Muscle of back (tissue), 3 donors: ENCODE measurements at regions not wholly inside any gene's neighbourhood (a gene's known extent, or its start where the extent isn't known, plus 50 kb on each side); places are given as distances from the start of the nearest gene placed in this dataset.
"Not testable (repeated sequence)": the region's sequence is repeated elsewhere in the genome, so short reads cannot be mapped to it uniquely, and the experiment has no call there.

Source experiments
- DNase-seq, 3 donors: peaks; one replicate each; pipeline versions ENCODE4 v3.0.0 to v3.0.0-alpha.2; 2013

DNA sequence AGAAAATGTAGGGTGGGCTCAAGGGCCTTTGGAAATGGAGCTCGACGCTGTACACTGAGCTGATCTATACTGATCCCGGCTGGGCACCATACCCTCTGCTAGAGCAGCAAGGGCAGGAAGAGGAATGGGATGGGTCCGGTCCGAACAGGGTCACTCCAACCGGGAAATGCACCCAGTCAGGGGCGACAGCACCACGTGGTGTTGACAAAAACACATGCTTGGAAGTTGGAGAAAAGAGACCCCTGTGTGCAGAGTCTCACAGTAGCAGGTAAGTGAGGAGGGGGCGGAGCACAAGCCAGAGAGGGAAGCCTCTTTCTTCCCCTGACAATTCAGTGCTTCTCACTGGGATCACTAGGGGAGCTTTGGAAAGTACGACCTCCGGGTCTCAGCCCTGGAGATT, 84.1 kb upstream of the ASB18 start:
- no peak for DNase-seq

DNA sequence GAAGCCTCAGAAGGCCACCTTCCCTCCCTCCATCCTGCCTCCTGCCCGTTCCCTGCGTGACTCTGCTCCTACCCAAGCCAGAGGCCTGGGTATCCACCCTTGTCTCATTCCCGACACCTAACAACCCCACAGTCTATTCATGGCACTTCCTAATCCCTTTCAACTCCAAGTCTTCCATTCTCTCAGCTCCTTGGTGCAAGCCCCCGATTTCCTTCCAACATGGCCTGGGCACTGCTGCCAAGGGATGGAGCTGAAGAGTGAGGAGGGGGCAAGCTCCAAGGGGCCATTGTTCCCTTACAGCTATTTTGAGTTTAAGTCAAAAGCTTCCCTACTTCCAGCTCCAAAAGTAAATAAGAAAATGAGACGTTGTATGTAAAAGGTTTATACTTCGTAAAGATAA, 84.8 kb upstream of the ASB18 start:
- DNase-seq, result no peak

DNA sequence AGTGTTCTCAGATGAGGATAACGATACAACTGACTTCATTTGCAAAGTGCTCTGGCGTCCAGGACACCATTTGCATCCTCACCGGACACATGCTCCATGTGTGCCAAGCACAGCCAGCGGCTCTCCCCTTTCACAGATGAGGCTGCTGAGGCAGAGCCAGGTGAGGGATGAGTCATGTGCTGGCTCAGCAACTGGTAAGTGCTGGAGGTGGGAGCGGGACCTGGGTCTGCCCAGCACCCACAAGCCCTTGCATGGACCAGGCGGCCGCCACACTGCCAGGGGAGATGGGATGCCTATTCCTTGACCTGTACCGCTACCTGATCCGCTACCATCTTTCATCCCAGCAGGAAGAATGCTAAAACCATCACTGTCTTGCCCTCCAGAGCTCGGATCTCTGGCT, 86.2 kb upstream of the ASB18 start:
- no peak for DNase-seq

DNA sequence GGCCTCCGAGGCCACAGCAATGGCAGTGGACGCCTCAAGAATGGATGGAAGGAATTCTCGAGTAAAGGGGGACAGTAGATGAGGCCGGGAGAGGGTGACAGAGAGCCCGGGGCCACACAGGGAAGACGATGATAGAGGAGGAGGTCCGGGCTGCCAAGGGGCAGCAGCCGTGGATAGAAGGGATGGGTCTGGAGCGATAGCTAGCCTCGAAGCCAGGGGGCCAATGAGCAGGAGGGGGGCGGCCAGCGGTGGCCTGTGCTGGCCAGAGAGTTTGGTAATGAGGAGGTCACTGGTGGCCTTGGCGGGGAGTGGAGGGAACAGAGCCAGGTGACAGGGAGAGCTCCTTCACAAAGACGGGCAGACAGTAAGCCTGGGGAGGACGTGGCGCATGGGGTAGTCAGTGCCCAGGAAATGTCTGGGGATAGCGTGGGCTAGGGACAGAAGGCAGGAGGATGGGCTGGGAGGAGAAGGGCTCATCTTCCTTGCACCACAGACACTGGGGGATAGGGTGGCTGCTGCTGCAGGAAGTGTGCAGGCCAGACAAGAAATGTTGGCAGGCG, 87.8 kb upstream of the ASB18 start:
- no peak for DNase-seq

DNA sequence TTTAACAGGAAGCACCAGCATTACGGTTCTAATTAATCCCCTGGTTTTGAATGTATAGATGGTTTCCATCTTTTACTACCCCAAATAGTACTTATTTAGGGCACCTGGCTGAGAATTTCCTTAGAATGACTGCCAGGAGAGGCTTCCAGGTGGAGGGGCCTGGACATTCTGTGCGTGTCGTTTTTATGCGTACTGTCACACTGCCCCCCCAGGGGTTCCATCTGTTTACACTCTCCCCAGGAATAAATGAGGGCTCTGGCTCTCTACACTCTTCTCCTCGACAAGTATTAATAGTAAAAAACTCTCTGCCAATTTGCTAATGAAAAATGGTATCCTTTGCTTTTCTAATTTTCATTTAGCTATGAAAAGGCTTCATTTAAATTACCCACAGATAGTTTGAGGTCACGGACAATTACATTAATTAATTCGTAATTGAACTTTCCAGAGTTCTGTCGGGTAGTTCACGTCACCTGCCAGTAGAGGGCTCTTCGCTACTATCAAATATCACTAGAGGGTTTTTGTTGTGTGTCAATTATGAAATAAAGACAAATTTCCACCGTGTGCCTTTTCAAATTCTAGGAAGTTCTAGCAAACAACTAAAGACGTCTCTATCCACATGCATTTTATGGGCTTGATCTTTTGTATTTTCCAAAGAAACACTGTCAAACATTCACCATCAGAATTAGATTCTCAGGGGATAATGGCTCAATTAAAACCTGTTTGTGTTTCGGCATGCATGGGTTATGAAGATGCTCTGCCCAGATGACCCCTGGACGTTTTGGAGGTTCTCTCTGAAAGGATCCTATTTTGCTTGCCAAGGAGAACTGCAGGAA, 88.8 kb upstream of the ASB18 start:
- DNase-seq, result peak; percentile 24 to 52 (median 30)

DNA sequence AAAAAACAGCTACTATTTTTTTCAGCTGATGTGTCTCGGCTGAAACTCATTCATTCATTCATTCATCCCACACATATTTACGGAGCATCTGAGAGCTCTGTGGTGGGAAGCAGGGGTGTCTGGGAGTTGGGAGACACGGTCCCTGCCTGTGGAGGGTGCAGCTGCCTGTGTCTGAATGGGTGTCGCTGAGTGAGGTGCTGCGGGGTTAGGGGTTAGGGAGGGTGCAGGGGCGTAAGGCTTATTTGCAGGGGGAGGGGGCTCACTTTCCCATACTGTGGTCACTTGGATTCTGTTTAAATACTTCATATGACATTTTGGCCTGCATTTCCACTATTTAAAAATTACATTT, 89.4 kb upstream of the ASB18 start:
- DNase-seq, result no peak

DNA sequence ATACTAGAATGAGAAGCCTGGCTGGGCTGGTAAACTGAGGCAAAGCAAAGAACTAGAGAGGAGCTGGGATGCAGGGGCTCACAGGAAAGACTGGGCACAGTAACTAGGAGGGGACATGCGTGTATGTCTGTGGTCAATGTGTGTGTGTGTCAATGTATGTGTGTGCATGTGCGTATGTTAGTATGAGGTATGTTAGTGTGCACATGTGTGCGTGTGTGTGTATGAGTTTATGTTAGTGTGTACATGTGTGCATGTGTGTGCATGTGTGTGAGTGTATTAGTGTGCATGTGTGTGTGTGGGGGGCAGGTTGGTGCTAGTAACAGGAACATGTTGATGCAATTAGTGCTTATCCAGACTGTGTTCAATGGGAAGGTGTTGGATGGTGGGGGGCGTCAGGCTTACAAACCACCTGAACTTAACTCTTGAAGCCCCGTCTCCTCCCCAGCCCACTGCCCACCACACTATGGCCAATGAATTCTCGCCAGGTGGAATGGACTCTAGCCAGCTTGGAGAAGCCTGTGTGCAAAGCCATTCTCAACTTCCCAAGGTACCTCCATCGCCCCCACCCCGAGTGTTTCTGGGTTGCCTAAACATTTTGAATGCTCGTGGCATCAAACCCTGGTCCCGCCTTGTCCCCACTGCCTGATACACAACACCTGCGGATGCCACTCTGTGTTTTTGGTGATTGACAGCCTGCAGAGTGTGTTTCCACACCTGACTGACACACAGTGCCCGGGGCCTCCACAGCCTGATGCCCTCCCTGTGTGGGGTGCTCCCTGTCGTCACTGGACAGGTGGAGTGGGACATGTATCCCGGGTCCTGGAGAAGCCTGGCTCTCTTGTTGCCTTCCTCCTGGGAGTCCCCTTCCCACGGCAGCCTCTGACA, 90.1 kb upstream of the ASB18 start:
- DNase-seq, result no peak

DNA sequence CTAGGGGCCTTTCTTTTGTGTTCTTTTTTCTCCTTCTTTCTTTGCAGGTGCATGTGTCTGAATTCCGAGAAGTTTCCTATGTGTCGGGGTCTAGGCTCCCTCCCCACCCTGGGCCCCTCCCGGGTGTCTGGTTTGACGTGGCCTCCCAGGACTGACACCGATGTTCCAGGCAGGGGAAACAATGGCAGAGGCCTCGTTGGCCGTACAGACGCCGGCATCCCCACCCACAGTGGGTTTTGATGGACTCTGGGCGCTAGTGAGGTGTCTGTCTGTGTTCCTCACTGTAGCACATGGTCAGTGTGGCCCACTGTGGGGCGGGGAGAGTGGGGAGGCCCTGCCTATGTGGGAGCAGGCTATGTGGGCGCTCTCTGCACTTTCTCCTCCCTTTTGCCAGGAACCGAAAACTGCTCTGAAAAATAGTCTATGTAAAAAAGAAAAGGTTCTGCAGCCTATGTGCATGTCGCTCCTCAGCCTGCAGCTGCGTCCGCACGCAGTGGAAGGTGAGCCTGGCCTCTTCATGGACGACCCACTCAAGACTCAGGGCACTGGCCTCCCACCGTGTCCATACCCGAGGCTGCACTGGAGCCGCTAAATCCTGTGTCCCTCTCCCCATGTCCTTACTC, 90.9 kb upstream of the ASB18 start:
- DNase-seq, result no peak

DNA sequence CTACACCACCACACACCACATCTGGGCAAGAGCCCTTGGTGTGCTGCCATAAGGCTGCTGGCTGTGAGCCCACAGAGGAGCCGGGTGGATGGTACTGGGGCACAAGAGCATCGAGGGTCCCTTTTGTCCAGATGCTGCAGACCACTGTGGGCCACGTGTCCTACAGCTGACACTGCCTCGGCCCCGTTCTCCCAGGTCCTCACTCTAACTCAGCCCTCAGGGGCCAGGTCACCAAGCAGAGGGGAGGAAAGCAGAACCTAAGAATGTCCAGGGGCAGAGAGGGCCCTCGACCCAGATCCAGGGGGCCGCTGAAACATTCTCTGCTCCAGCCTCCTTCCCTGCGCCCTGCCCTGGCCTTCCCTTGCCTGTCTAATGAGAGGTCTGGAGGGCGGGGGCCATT, 91.7 kb upstream of the ASB18 start:
- DNase-seq, result no peak

DNA sequence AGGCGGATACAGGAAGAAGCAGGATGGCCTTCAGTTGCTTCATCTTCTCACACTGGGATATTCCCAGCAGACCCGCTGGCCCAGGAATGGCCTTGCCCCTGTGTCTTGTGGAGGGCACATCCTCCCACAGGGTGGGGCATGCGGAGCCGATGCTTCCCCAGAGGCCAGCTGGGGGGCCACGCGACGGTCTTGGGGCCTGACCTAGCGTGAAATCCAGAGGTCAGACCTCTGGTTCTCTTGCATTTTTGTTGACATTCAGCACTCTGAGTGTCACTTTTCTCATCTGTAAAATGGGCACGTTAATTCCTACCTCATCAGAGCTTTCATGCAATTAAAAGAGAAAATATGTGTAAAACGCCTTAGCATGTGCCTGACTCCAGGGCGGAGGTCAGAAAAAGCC, 92.1 kb upstream of the ASB18 start:
- DNase-seq, result not testable (repeated sequence)

DNA sequence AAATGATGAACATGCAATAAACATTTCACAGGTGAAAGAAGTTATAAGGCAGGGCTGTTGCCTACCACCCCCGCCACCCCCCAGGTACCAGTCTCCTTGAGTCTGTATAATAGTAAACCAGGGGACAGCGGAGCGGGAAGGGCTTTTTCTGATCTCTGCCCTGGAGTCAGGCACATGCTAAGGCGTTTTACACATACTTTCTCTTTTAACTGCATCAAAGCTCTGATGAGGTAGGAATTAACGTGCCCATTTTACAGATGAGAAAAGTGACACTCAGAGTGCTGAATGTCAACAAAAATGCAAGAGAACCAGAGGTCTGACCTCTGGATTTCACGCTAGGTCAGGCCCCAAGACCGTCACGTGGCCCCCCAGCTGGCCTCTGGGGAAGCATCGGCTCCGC, 94.3 kb upstream of the ASB18 start:
- DNase-seq, result not testable (repeated sequence)

DNA sequence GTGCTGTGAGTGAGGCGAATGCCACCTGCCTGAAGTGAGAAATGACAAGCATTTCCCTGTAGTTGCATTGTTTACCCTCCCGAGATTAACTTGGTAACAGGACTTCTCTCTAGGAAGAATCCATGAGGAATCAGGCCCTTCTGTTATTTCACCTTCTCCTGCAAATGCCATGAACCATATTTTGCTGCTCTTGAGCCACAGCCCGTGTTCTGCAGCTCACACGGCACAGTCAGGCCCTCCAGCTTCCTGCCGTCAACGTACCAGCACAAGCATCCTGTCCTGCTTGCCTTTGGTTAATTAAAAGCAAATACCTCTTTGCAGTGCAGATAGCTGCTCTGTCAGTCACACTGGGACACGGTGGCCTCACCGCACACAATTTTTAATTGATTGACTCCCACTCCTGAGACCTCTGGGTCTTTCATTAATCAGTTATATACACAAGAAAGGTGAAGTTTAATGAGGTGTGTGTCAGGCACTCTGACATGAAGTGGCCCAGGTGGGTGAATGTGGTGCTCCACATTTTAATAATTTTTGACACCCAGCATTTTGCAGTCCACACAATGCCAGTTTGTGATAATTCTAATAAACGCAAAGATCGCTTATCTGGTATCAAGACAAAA, 95.3 kb upstream of the ASB18 start:
- no peak for DNase-seq

DNA sequence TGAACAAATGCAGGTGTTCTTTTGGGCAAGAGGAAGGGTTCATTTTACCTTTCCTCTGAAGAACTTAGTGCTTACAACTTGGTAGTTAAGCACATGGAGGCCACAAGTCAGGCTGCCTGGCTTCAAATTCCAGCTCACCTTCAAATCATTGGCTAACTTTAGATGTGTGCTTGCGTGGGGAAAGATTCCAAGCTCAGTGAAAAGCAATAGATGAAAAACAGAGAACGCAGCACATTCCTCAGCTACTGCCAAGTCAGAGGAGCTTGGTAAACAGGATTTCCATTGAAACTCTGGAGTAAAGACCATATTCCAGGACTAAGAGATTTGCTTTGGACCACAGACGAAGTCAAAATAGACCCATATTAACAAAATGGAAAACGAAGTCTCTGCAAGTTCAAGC, 96.3 kb upstream of the ASB18 start:
- no peak for DNase-seq

DNA sequence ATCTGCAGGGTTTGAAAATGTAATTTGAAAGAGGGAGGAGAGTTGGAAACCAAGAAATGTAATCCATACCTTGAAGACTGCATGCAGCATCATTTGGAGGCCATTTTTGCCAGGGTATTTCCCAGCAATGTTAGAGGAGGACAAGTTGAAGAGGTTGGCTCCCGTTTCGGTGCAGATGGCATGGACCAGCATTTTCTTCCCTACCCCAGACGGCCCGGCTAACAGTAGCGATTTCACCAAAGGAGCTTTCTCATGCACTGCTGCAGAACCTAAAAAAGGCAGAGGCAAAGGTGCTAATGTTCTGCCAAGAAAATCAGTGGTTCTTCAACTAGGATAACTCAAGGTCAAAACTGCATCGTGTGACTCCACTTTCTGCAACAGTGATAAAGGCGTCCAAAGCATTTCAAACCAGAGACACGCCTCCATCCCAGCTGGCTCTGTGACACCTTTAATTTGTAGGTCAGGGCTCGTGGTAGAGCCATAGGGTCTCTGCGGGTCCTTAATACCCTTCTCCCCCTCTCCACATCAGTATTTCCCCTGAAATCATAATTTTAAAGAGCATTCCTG, 99.6 kb upstream of the ASB18 start:
- no peak for DNase-seq

DNA sequence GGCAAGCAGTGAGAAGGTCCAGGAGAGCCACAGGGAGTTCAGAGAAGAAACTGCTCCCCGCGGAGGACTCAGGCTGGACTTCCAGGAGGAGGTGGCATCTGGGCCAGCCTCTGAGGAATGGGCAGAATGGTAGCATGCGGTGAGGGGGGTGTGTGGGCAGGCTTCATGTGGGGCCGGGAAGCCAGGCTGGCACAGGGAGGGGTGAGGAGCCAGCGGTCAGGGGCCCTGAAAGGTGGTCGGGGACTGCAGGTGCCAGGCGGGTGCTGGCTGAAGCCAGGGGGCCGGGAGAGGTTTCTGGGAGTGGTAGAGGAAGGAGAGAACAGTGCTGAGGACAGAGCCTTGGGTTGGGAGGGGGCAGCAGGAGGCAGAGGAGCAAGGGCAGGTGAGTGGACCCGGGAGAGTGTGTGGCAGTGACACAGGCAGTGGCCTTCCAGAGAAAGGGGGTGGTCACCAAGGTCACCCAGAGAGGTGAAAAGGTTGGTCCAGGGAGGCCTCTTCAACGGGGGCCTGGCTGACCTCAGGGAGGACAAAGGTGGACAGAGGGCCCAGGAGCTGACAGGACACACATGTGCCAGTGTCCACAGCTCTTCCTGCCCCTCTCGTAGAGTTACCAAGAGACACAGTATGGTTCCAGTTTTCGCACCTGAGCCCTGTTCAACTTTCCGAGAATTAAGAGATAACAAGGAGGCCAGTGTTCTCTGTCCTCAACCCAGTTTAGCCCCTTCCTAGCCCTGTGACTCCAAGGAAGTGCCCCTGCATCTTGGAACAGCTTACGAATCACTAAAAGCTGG, 101.2 kb upstream of the ASB18 start:
- DNase-seq, result no peak

DNA sequence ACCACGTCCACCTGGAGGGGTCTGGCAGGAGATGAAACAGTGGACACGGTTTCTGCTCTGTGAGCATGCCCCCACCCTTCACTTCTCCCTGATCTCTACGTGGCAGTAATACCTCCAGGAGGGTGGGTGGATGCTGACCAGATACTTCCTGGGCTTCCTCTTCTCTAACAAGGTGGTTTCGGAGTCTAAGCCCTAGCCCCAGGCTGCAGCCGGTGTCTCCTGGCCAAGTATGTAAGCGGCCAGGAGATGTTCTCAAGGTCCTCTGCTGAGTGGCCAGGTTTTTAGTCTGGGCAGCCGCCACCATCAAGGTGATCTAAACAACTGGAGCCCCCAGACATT, 101.8 kb upstream of the ASB18 start:
- no peak for DNase-seq

DNA sequence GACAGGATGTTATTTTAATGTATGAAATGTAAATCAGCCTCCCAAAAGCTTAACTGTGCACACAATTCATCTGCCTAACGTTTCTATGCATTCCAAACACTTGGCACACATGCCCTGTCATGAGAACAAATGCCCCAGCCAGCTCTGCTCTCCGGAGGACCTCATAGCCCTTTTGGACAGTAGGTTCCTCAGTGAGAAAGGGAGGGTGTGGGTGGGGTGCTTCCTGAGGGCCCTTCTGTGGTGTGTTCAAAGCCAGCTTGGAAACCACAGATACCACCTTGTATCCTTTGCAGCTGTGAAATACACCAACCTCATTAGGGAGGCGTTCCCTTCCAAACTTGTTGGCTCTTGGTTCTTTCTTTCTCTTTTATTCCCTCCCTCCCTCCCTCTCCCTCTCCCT, 102.2 kb upstream of the ASB18 start:
- DNase-seq, result no peak

DNA sequence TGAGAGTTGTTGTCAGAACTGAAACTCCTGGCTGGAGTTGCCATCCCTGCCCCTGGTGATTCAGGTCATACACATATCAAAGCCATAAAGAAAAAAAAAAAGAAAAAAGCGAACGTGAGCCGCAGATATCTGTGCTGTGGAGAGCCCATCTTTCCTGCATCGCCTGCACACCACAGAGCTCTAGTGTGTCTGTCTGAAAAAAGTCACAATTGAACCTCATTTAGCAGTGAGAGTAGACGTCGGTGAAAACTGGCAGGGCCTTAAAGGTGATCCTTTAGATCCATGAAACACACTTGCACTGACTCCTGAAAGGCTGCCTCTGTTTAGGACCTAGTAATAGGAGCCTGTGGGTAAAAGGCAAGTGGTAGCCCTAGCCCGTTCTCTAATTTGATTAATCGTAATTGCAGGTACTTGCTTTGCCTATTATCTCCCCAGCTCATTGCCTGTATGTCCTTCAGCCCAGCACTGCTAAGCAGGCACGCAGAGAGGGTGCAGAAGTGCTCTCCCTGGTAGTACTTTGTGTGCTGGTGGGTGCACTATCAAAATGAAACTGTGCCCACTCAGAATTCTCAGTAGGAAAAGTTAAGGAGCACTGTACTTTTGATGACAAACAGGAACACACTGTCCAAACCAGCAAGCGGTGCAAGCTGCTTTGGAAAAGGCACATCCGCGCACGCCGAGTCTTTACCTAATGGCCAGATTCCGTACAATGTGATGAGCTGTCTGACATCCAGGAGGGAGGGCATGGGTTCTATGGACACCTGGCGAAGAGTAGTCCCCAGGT, 103.5 kb upstream of the ASB18 start:
- no peak for DNase-seq

DNA sequence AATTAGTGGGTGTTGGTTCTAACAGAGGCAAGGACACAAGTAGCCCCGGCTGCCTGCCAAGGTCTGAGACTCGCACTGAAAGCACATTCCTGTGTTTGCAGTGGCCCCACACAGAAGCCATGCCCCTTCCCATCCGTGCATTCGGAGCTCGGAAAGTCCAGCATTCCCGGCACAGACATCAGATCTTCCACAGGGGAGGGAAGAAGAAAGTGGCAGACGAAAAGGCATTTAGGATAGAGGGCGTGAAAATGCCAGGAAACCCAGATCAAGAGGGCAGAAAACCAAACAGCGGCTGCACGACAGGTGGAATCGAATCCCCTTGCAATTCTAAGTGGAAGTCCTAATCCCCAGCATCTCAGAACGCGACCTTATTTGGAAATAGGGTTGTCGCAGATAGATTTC, 105.5 kb upstream of the ASB18 start:
- peak in 1 of 3 donors; percentile 2 for DNase-seq

DNA sequence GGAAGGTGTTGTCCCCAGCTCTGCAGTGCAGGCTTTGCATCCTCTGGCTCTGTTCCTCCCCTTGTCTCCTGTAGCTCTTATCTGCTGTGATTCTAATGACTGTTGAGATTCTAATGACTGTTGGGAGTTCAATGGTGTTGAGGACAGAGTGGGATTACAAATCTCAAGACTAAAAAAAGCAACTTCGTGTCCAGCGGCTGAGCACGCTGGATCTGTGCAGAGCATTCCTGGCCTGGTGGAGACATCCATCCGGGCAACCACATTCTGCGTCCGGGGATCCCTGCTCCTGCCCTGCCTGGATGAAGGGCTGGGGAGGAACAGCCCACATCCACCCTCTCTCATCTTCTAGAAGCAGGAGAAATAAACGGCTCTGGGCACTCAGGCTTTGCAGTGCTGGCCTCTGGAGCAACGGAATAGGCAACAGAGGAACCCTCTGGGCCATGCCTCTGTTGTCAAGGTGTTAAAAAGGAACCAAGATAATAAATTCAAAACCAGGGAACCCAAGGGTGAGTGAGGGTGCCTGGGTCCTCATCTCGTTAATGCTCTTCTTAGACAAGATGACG, 106.7 kb upstream of the ASB18 start:
- DNase-seq, result no peak
